ENCODE measurements at regions not wholly inside any gene's neighbourhood (a gene's known extent, or its start where the extent isn't known, plus 50 kb on each side); places are given as distances from the start of the nearest gene placed in this dataset.

DNA sequence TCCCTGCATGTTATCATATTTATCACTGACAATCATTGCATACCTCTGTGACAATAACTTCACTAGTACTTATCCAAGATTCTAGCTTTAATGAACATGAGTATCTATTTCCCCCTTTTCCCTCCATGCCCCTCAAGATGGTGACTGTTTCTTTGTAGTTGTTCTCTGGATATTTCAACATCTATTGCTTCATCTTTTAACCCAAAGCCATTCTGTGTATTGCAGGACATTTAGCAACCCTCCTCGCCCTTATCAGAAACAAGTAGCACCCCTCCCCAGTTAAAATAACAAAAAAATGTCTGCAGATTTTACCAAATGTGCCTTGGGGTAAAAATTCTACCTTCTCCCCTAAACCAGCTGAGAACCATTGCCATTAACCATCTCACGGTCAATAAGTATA is 979.8 kb upstream of the MANEA start:
- Histone ChIP-seq H3K9me3 (no peaks in the 10 kb centered on the region), H3K27ac (no peak overlapping the region), H3K36me3 (no peaks in the 10 kb centered on the region), H3K27me3 (no peaks in the 10 kb centered on the region), H3K4me1 (no peaks in the 10 kb centered on the region), H3K4me3 (no peak overlapping the region)
- DNase-seq = no peak
- TF ChIP-seq POLR2A (IDR thresholded peaks at IDR 0.05) = no peak
- TF ChIP-seq, protein P1, sequence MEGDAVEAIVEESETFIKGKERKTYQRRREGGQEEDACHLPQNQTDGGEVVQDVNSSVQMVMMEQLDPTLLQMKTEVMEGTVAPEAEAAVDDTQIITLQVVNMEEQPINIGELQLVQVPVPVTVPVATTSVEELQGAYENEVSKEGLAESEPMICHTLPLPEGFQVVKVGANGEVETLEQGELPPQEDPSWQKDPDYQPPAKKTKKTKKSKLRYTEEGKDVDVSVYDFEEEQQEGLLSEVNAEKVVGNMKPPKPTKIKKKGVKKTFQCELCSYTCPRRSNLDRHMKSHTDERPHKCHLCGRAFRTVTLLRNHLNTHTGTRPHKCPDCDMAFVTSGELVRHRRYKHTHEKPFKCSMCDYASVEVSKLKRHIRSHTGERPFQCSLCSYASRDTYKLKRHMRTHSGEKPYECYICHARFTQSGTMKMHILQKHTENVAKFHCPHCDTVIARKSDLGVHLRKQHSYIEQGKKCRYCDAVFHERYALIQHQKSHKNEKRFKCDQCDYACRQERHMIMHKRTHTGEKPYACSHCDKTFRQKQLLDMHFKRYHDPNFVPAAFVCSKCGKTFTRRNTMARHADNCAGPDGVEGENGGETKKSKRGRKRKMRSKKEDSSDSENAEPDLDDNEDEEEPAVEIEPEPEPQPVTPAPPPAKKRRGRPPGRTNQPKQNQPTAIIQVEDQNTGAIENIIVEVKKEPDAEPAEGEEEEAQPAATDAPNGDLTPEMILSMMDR (IDR thresholded peaks at IDR 0.05) = no peak
- intact Hi-C loops (cut with DNase I; ENCODE audit: low total_unique reads) = no loop called here

DNA sequence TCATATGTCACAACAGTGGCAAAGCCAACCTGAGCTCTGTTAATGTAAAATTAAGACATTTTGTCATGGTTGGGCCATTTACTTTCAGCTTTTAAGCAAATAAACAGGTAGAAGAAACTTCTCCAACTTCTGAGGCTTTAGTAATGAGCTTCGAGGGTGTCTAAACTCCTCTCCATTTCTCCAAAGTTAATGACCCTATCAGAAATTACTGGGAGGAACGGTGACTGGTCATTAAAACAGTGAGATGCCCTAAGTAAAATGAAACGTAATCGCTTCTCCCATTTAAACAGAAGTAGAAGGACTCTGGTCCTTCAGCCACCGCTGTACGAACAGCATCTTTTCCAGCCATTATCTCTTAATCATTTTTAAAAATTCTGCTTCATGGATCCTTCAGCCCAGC is 986.9 kb upstream of the MANEA start:
- TF ChIP-seq POLR2A (IDR thresholded peaks at IDR 0.05) = no peak
- TF ChIP-seq, protein P1 (IDR thresholded peaks at IDR 0.05) = no peak
- intact Hi-C loops (cut with DNase I; ENCODE audit: low total_unique reads) = no loop called here
- no peak overlapping the region for H3K27ac ChIP-seq
- H3K27me3 ChIP-seq = no peaks in the 10 kb centered on the region
- H3K36me3 ChIP-seq = no peaks in the 10 kb centered on the region
- no peaks in the 10 kb centered on the region for H3K9me3 ChIP-seq
- H3K4me3 ChIP-seq = no peak overlapping the region
- no peak for DNase-seq
- no peaks in the 10 kb centered on the region for H3K4me1 ChIP-seq

DNA sequence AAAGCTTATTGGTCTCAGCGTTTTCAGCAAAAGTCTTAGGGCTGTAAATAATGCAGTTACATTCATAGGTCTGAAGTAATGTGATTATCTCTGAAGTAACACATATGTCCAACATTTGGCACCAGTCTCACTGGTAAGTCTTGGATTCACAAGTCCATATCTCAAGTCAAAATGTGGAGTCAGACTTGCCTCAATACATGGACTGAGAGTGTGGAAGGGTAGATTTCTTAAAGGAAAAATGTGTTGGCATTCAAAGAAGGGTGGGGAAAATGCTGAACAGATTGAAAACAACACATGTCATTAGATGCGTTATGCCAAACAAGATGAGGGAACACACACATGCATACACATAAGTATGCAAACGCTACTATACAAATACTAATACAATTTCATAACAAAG is 989.0 kb upstream of the MANEA start:
- H3K9me3 ChIP-seq = no peaks in the 10 kb centered on the region
- no peak for DNase-seq
- H3K4me3 ChIP-seq = no peak overlapping the region
- no peak overlapping the region for H3K27ac ChIP-seq
- no peaks in the 10 kb centered on the region for H3K4me1 ChIP-seq
- TF ChIP-seq, protein P1 (IDR thresholded peaks at IDR 0.05) = no peak
- no peak for TF ChIP-seq POLR2A (IDR thresholded peaks at IDR 0.05)
- H3K27me3 ChIP-seq = no peaks in the 10 kb centered on the region
- no peaks in the 10 kb centered on the region for H3K36me3 ChIP-seq
- intact Hi-C loops (cut with DNase I; ENCODE audit: low total_unique reads) = no loop called here

DNA sequence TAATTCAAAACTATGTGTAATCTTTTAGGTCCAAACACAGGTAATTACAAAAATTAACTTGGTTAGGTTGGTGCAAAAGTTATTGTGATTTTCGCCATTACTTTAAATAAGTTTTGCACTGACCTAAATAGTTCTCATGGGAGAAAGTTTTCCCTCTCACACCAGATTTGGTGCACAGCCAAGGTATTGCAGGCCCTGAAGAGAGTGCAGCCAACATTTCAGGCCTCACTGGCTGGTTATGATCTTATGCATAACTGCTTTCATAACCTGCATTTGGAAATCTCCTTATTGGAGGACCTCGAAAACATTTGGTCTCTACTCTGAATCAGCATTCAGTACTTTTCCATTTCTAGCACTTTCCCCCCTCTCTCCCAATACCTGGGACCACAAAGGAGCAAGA is 993.1 kb upstream of the MANEA start:
- intact Hi-C loops (cut with DNase I; ENCODE audit: low total_unique reads) = no loop called here
- H3K36me3 ChIP-seq = no peaks in the 10 kb centered on the region
- TF ChIP-seq, protein P1 (IDR thresholded peaks at IDR 0.05) = no peak
- no peak for TF ChIP-seq POLR2A (IDR thresholded peaks at IDR 0.05)

DNA sequence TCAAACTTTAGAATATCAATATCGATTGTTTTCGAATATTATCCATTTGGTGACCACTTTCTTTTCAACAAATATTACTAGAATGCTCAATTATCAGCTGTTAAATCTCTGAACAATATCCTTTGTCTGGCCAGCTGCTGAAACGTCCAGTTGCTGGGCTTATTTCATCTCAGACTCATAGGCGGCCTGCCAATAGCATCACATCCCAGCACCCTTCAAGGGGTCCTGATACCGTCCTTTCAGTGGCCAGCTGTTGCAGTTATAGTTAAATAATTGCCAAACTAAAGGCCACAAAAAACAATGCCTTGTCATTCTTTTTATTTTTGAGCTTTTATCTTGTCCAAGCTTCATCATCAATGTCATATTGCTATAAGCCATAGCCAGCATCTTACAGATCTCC is 1006.8 kb upstream of the MANEA start:
- TF ChIP-seq POLR2A (IDR thresholded peaks at IDR 0.05) = no peak
- TF ChIP-seq, protein P1 (IDR thresholded peaks at IDR 0.05) = no peak
- intact Hi-C loops (cut with DNase I; ENCODE audit: low total_unique reads) = no loop called here
- Histone ChIP-seq H3K9me3 (no peaks in the 10 kb centered on the region), H3K36me3 (no peaks in the 10 kb centered on the region), H3K4me3 (no peak overlapping the region), H3K27ac (no peak overlapping the region), H3K4me1 (no peaks in the 10 kb centered on the region), H3K27me3 (no peaks in the 10 kb centered on the region)
- no peak for DNase-seq

More for the DNA sequence above, 993.1 kb upstream of the MANEA start:
- no peak for DNase-seq
- no peak overlapping the region for H3K27ac ChIP-seq
- no peaks in the 10 kb centered on the region for H3K4me1 ChIP-seq
- H3K9me3 ChIP-seq = no peaks in the 10 kb centered on the region
- H3K4me3 ChIP-seq = no peak overlapping the region
- no peaks in the 10 kb centered on the region for H3K27me3 ChIP-seq
